H1 (cell line): ENCODE measurements at regions not wholly inside any gene's neighbourhood (a gene's known extent, or its start where the extent isn't known, plus 50 kb on each side); places are given as distances from the start of the nearest gene placed in this dataset.

Source experiments
- CTCF ChIA-PET: fragments of 300-600 bp; sonication (Branson Sonifier 250); formaldehyde crosslinking; loops from one replicate; lab custom pipeline; 2021; ENCODE audit not compliant: partially characterized antibody; lab: Charles Lee
- POLR2A ChIA-PET: fragments of 300-600 bp; sonication (Branson Sonifier 250); formaldehyde crosslinking; loops from one replicate; lab custom pipeline; 2021; ENCODE audit warnings: inconsistent platforms; ENCODE audit not compliant: partially characterized antibody; lab: Charles Lee
- DNase-seq, 2 experiments: peaks; one replicate each; pipeline versions ENCODE4 v3.0.0 to v3.0.0-alpha.2; 2010 to 2022; ENCODE audit warnings: low spot score in 2 of 2, low read depth in 1 of 2, mixed read lengths in 1 of 2
- FAIRE-seq: peaks from 2 replicates; lab custom pipeline; 2011; peaks lifted over from hg19 to GRCh38; lab: Jason Lieb, UNC
- H2AFZ ChIP-seq: 2 replicates; pipeline ENCODE4 v1.8.1; 2012; ENCODE audit warnings: low read length, inconsistent platforms
- H2AK5ac ChIP-seq: 2 replicates; pipeline ENCODE4 v1.6.1; 2013; ENCODE audit warnings: low read depth, low read length
- H2BK120ac ChIP-seq: replicated peaks from 2 replicates; pipeline ENCODE3; 2013; ENCODE audit warnings: low read depth, low read length, inconsistent platforms
- H2BK12ac ChIP-seq: 2 replicates; pipeline ENCODE4 v1.6.1; 2013; ENCODE audit warnings: low read depth, low read length
- H2BK15ac ChIP-seq: 2 replicates; pipeline ENCODE4 v1.6.1; 2013; ENCODE audit warnings: low read length
- H2BK20ac ChIP-seq: 2 replicates; pipeline ENCODE4 v1.6.1; 2013; ENCODE audit warnings: low read length
- H2BK5ac ChIP-seq: 2 replicates; pipeline ENCODE4 v1.6.1; 2013; ENCODE audit warnings: low read depth, low read length
- H3K14ac ChIP-seq: 2 replicates; pipeline ENCODE4 v1.6.1; 2013; ENCODE audit warnings: inconsistent platforms; ENCODE audit not compliant: insufficient read length
- H3K18ac ChIP-seq: 2 replicates; pipeline ENCODE4 v1.6.1; 2013; ENCODE audit warnings: low read length; ENCODE audit errors: extremely low read depth
- H3K23ac ChIP-seq: 2 replicates; pipeline ENCODE4 v1.6.1; 2013; ENCODE audit warnings: inconsistent platforms; ENCODE audit not compliant: insufficient read length
- H3K23me2 ChIP-seq: 2 replicates; pipeline ENCODE4 v1.6.1; 2013; ENCODE audit warnings: low read depth, low read length
- H3K27ac ChIP-seq: 2 replicates; pipeline ENCODE4 v1.6.1; 2011; ENCODE audit warnings: low read depth, low read length, inconsistent platforms
- H3K27me3 ChIP-seq, 4 experiments: replicated peaks in 1 of 4; 1 replicate in 1 of 4; 2 replicates in 3 of 4; pipeline versions ENCODE4 v1.6.1 to v1.8.1; 2011 to 2013; ENCODE audit warnings: low read length in 3 of 4, mild to moderate bottlenecking in 3 of 4, inconsistent platforms in 2 of 4, mixed read lengths in 2 of 4, moderate library complexity in 1 of 4; ENCODE audit not compliant: control insufficient read depth in 3 of 4, insufficient read depth in 3 of 4; ENCODE audit errors: extremely low read depth in 1 of 4
- H3K36me3 ChIP-seq, 4 experiments: 2 replicates each; pipeline versions ENCODE4 v1.6.1 to v1.8.1; 2011 to 2013; ENCODE audit warnings: mild to moderate bottlenecking in 4 of 4, low read length in 3 of 4, moderate library complexity in 2 of 4, control low read depth in 1 of 4, inconsistent platforms in 1 of 4; ENCODE audit not compliant: insufficient read depth in 4 of 4, control insufficient read depth in 2 of 4
- H3K4ac ChIP-seq: replicated peaks from 2 replicates; pipeline ENCODE3; 2013; ENCODE audit warnings: low read length, low read depth, mixed read lengths, inconsistent platforms; ENCODE audit not compliant: insufficient read length
- H3K4me1 ChIP-seq, 4 experiments: replicated peaks in 1 of 4; 1 replicate in 1 of 4; 2 replicates in 3 of 4; pipeline versions ENCODE4 v1.6.1 to v1.8.1; 2011 to 2013; ENCODE audit warnings: low read length in 3 of 4, inconsistent platforms in 2 of 4, mixed read lengths in 1 of 4; ENCODE audit not compliant: insufficient read depth in 4 of 4, control insufficient read depth in 3 of 4
- H3K4me2 ChIP-seq, 2 experiments: 2 replicates each; pipeline versions ENCODE4 v1.6.1 to v1.8.1; 2011 to 2013; ENCODE audit warnings: low read depth in 2 of 2, low read length in 2 of 2, control low read depth in 1 of 2, inconsistent platforms in 1 of 2, mild to moderate bottlenecking in 1 of 2; ENCODE audit not compliant: insufficient read depth in 1 of 2
- H3K4me3 ChIP-seq, 4 experiments: fragments of 200-600, 300-600 bp in 1 of 4; sonication (generic), shearing (Covaris generic), sonication (Bioruptor Twin) in 1 of 4; 2 replicates each; pipeline versions ENCODE4 v1.5.1 to v1.8.1; 2011 to 2016; ENCODE audit warnings: low read length in 4 of 4, low read depth in 3 of 4, control low read depth in 2 of 4, inconsistent platforms in 2 of 4, mild to moderate bottlenecking in 2 of 4, mixed read lengths in 1 of 4, moderate library complexity in 1 of 4; ENCODE audit not compliant: insufficient read depth in 2 of 4; ENCODE audit errors: extremely low read depth in 1 of 4
- H3K56ac ChIP-seq: replicated peaks from 2 replicates; pipeline ENCODE3; 2013; ENCODE audit warnings: low read depth, mild to moderate bottlenecking, mixed read lengths, low read length, inconsistent platforms; ENCODE audit not compliant: insufficient read length
- H3K79me1 ChIP-seq: 2 replicates; pipeline ENCODE4 v1.6.1; 2013; ENCODE audit warnings: low read depth, low read length, control low read depth
- H3K79me2 ChIP-seq, 2 experiments: 2 replicates each; pipeline versions ENCODE4 v1.6.1 to v1.8.1; 2012 to 2013; ENCODE audit warnings: low read length in 2 of 2, mild to moderate bottlenecking in 2 of 2, inconsistent platforms in 1 of 2; ENCODE audit not compliant: insufficient read depth in 2 of 2, control insufficient read depth in 1 of 2
- H3K9ac ChIP-seq, 4 experiments: replicated peaks in 1 of 4; 1 replicate in 1 of 4; 2 replicates in 3 of 4; pipeline versions ENCODE4 v1.6.1 to v1.8.1; 2011 to 2013; ENCODE audit warnings: low read depth in 3 of 4, low read length in 3 of 4, control low read depth in 2 of 4, mild to moderate bottlenecking in 2 of 4, moderate library complexity in 2 of 4, inconsistent platforms in 1 of 4; ENCODE audit errors: extremely low read depth in 1 of 4
- H3K9me3 ChIP-seq, 2 experiments: 2 replicates each; pipeline versions ENCODE4 v1.6.1 to v1.8.1; 2012 to 2013; ENCODE audit warnings: mild to moderate bottlenecking in 2 of 2, moderate library complexity in 2 of 2, control low read depth in 1 of 2, inconsistent platforms in 1 of 2, low read depth in 1 of 2, low read length in 1 of 2, mixed read lengths in 1 of 2; ENCODE audit not compliant: insufficient read depth in 2 of 2
- H4K20me1 ChIP-seq, 2 experiments: replicated peaks in 1 of 2; 2 replicates each; pipeline versions ENCODE3 to v1.8.1; 2011 to 2013; ENCODE audit warnings: inconsistent platforms in 2 of 2, low read length in 2 of 2, mild to moderate bottlenecking in 1 of 2; ENCODE audit not compliant: insufficient read depth in 2 of 2, control insufficient read depth in 1 of 2
- H4K5ac ChIP-seq: 2 replicates; pipeline ENCODE4 v1.6.1; 2013; ENCODE audit warnings: low read length, low read depth, mixed read lengths, inconsistent platforms; ENCODE audit not compliant: insufficient read length
- H4K8ac ChIP-seq: 2 replicates; pipeline ENCODE4 v1.8.0; 2013; ENCODE audit warnings: mild to moderate bottlenecking, moderate library complexity, low read length, inconsistent platforms; ENCODE audit not compliant: insufficient read depth; ENCODE audit errors: extremely low read depth
- H4K91ac ChIP-seq: replicated peaks from 2 replicates; pipeline ENCODE3; 2013; ENCODE audit warnings: low read length, mixed read lengths, inconsistent platforms; ENCODE audit not compliant: insufficient read length
- SP1 ChIP-seq: IDR thresholded peaks from 2 replicates; pipeline ENCODE4 v1.6.1; 2011; ENCODE audit warnings: low read depth, low read length
- TCF12 ChIP-seq: IDR thresholded peaks from 2 replicates; pipeline ENCODE4 v1.6.1; 2011; ENCODE audit warnings: low read depth, mild to moderate bottlenecking, low read length
- WGBS, 2 experiments: shearing (Covaris generic) in 1 of 2; methylation state at CpG; one replicate each; pipeline versions ENCODE4 v1.1.6 to v1.1.7; 2013 to 2015; ENCODE audit warnings: low lambda C conversion rate in 2 of 2, mixed read lengths in 2 of 2, inconsistent platforms in 1 of 2, low coverage in 1 of 2, missing lambda C conversion rate in 1 of 2; ENCODE audit not compliant: insufficient replicate concordance in 2 of 2, insufficient coverage in 1 of 2, insufficient read length in 1 of 2; ENCODE audit errors: extremely low coverage in 1 of 2, missing lambda C conversion rate in 1 of 2; 5-methylcytosine and 5-hydroxymethylcytosine counted together

GRCh38 chr16:26563018-26563417 lies 503.7 kb upstream of the C16orf82 start:
- 84% methylated on average over 2 of the region's 2 CpGs; no CpG with 5 or more reads in 1 of the 2 experiments for WGBS, 2 experiments
- POLR2A ChIA-PET: no interaction called here

More at GRCh38 chr16:26563018-26563417, 503.7 kb upstream of the C16orf82 start:
- no peak overlapping the region for H3K18ac ChIP-seq
- TF ChIP-seq SP1 (no peak), TCF12 (no peak)
- TF ChIP-seq, all 59 proteins: peak for 0
- Histone ChIP-seq H4K91ac (no peak overlapping the region), H3K27ac (no peak overlapping the region), H3K4me3 (no peak overlapping the region), H3K27me3 (no peaks in the 10 kb centered on the region), H3K56ac (no peak overlapping the region), H3K4ac (no peak overlapping the region), H2BK20ac (no peak overlapping the region), H2BK120ac (no peak overlapping the region), H2AFZ (no peak overlapping the region), H4K5ac (no peak overlapping the region), H2BK5ac (no peak overlapping the region), H2BK12ac (no peak overlapping the region), H3K4me2 (no peak overlapping the region), H2BK15ac (no peak overlapping the region), H3K36me3 (no peaks in the 10 kb centered on the region), H3K79me1 (no peaks in the 10 kb centered on the region), H3K14ac (no peak overlapping the region), H3K23me2 (no peaks in the 10 kb centered on the region), H4K20me1 (no peaks in the 10 kb centered on the region), H4K8ac (no peak overlapping the region), H3K9ac (no peak overlapping the region), H3K4me1 (no peaks in the 10 kb centered on the region), H3K9me3 (no peaks in the 10 kb centered on the region), H3K23ac (no peak overlapping the region), H3K79me2 (no peaks in the 10 kb centered on the region), H2AK5ac (no peak overlapping the region)
- FAIRE-seq (no peak), DNase-seq (no peak)
- CTCF ChIA-PET: no interaction called here
